ENCODE measurements at regions not wholly inside any gene's neighbourhood (a gene's known extent, or its start where the extent isn't known, plus 50 kb on each side); places are given as distances from the start of the nearest gene placed in this dataset.

DNA sequence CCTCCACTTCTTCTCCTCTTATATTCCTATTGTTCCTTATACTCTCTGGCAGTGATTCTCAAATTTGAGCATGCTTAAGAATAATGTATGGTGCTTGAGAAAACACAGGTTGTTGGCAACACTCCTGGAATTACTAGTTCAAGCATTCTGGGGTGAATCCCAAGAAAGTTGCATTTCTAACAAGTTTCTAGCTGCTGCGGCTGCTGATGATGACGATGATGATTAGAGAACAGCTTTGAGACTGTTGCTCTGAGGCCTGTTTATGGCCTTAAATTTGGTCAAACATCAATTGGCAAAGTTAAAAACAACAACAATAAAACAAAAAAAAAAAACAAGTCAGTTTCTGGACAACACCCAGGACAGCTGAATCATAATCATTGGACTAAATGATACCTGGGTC is 961.9 kb downstream of the CDH11 start:
- TF ChIP-seq POLR2AphosphoS5 (IDR thresholded peaks at IDR 0.05; ENCODE audit: insufficient read depth in 1 of 2, low read depth in 1 of 2) (no peak), POLR2A (IDR thresholded peaks at IDR 0.05) (no peak)
- TF ChIP-seq, protein P1, sequence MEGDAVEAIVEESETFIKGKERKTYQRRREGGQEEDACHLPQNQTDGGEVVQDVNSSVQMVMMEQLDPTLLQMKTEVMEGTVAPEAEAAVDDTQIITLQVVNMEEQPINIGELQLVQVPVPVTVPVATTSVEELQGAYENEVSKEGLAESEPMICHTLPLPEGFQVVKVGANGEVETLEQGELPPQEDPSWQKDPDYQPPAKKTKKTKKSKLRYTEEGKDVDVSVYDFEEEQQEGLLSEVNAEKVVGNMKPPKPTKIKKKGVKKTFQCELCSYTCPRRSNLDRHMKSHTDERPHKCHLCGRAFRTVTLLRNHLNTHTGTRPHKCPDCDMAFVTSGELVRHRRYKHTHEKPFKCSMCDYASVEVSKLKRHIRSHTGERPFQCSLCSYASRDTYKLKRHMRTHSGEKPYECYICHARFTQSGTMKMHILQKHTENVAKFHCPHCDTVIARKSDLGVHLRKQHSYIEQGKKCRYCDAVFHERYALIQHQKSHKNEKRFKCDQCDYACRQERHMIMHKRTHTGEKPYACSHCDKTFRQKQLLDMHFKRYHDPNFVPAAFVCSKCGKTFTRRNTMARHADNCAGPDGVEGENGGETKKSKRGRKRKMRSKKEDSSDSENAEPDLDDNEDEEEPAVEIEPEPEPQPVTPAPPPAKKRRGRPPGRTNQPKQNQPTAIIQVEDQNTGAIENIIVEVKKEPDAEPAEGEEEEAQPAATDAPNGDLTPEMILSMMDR (IDR thresholded peaks at IDR 0.05): no peak

Data from vagina (tissue), 2 donors.